Esophagus muscularis mucosa (tissue), 2 donors: ENCODE measurements at regions not wholly inside any gene's neighbourhood (a gene's known extent, or its start where the extent isn't known, plus 50 kb on each side); places are given as distances from the start of the nearest gene placed in this dataset.

Experiments used
- POLR2A ChIP-seq: fragments of 450-650 bp; IDR thresholded peaks from one replicate; pipeline ENCODE4 v1.6.1; 2017; ENCODE audit warnings: antibody characterized with exemption, moderate library complexity, mild to moderate bottlenecking, low read depth
- POLR2AphosphoS5 ChIP-seq, 2 donors: sonication (generic); formaldehyde crosslinking; IDR thresholded peaks; one replicate each; pipeline ENCODE4 v1.6.1; 2017; ENCODE audit warnings: antibody characterized with exemption in 2 of 2

- TF ChIP-seq POLR2AphosphoS5 (IDR thresholded peaks at IDR 0.05) (no peak), POLR2A (no peak)
Measured at GRCh38 chr2:126413079-126413478, 242.9 kb upstream of the GYPC start.
